ENCODE measurements at regions not wholly inside any gene's neighbourhood (a gene's known extent, or its start where the extent isn't known, plus 50 kb on each side); places are given as distances from the start of the nearest gene placed in this dataset.

- H3K4me3 ChIP-seq (replicated peaks in 1 of 2; ENCODE audit: low read depth in 2 of 2, low read length in 2 of 2) = no peak overlapping the region
- no peak for DNase-seq (ENCODE audit: low read depth in 2 of 2)
- TF ChIP-seq CTCF (IDR thresholded peaks at IDR 0.05; ENCODE audit: low read depth, low read length) = no peak
Observed at GRCh38 chr4:115171220-115171619, 57.8 kb upstream of the NDST4 start.

- no peak for TF ChIP-seq CTCF (IDR thresholded peaks at IDR 0.05; ENCODE audit: low read depth, low read length)
- DNase-seq (ENCODE audit: low read depth in 2 of 2) = no peak
- H3K4me3 ChIP-seq (replicated peaks in 1 of 2; ENCODE audit: low read depth in 2 of 2, low read length in 2 of 2) = no peak overlapping the region
Observed at GRCh38 chr4:115165503-115165902, 52.1 kb upstream of the NDST4 start.
